SKM-1 treated with dmso at 0.1 percent for 144 hours (cell line): ENCODE measurements at regions not wholly inside any gene's neighbourhood (a gene's known extent, or its start where the extent isn't known, plus 50 kb on each side); places are given as distances from the start of the nearest gene placed in this dataset.

Experiments
- DNase-seq: peaks from one replicate; lab custom pipeline; 2025; ENCODE audit not compliant: unreplicated experiment; lab: John Stamatoyannopoulos, UW

GRCh38 chr13:63024458-63024857 is 1608.8 kb upstream of the PCDH20 start:
- DNase-seq, result no peak

GRCh38 chr13:63011996-63012395 is 1596.3 kb upstream of the PCDH20 start:
- no peak for DNase-seq

- no peak for DNase-seq
These were observed 1594.5 kb upstream of the PCDH20 start for GRCh38 chr13:63010072-63010658.

DNA sequence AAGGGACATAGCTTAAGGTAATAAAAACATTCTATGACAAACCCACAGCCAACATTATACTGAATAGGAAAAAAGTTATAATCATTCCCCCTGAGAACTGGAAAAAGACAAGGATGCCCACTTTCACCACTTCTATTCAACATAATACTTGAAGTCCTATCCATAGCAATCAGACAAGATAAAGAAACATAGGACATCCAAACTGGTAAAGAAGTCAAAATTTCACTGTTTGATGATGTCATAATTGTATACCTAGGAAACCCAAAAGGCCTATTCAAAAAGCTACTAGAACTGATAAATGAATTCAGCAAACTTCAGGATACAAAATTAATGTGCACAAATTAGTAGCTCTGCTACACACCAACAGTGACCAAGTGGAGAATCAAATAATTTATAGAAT is 1590.0 kb upstream of the PCDH20 start:
- no peak for DNase-seq

- no peak for DNase-seq
These were observed 1582.0 kb upstream of the PCDH20 start for GRCh38 chr13:62997696-62998095.

- no peak for DNase-seq
These were observed 1581.5 kb upstream of the PCDH20 start for GRCh38 chr13:62997038-62997599.

DNA sequence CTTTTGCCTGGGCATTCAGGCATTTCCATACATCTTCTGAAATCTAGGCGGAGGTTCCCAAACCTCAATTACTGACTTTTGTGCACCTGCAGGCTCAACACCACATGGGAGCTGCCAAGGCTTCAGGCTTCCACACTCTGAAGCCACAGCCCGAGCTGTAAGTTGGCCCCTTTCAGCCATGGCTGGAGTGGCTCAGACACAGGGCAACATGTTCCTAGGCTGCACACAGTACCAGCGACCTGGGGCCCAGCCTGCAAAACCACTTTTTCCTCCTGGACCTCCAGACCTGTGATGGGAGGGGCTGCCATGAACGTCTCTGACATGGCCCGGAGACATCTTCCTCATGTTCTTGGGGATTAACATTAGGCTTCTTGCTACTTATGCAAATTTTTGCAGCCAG is 1558.2 kb upstream of the PCDH20 start:
- DNase-seq, result no peak

GRCh38 chr13:62964522-62964921 is 1548.9 kb upstream of the PCDH20 start:
- DNase-seq, result no peak

DNA sequence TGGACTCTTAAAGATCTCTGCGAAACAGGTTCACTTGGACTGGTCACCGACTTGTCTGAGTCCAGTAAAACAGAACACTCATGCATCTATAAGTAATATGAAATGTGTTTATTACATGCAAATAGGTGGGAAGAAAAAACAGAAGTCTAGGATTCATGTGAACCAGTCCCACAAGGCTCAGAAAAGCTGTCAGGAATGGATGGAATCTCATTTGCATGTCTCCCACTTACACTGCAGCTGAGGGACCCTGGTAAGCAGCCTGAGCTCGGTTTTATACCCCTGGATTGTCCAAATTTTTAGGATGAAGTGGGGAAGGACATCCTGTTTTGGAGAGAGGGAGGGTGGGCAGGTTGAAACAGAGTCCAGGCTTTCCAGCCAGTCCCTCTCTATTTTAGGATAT is 1545.1 kb upstream of the PCDH20 start:
- no peak for DNase-seq

DNA sequence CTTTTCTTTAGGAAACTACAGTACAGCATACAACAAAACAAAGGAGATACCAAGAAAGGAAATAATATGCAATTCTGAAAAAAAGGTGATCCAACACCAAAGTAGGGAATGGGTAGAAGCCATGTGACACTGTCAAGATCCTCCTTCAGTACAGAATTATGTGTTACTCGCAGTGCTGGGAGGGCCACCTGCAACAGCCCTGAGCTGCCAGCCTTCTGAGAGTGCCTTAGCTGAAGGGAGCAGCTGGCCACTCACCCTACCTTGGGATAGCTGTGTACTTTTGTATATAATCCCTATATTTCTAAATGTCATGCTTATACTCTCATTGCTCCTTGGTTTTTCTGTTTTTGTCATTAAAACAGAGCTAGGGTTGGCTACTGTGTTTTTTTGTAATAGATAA is 1518.2 kb upstream of the PCDH20 start:
- DNase-seq, result no peak

- no peak for DNase-seq
These were observed 1516.7 kb upstream of the PCDH20 start for GRCh38 chr13:62932256-62932883.

GRCh38 chr13:62931853-62932252 is 1516.2 kb upstream of the PCDH20 start:
- no peak for DNase-seq

- no peak for DNase-seq
These were observed 1508.7 kb upstream of the PCDH20 start for GRCh38 chr13:62924395-62924794.

GRCh38 chr13:62920159-62920558 is 1504.5 kb upstream of the PCDH20 start:
- no peak for DNase-seq

- no peak for DNase-seq
These were observed 1503.8 kb upstream of the PCDH20 start for GRCh38 chr13:62919491-62919890.

DNA sequence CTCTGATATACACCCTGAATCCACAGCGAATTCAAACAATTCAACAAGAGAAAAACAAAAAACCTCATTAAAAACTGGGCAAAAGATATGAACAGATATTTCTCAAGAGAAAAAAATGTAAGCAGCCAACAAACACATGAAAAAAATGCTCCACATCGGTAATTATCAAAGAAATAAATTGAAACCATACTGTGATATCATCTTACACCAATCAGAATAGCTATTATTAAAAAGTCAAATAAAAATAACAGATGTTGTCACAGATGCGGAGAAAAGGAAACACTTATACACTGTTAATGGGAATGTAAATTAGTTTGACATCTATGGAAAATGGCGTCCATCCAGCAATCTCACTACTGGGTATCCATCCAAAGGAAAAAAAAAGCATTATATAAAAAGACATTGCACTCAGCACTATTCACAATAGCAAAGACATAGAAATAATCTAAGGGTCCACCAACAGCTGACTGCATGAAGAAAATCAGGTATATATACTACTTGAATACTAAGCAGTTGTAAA is 1495.0 kb upstream of the PCDH20 start:
- no peak for DNase-seq

DNA sequence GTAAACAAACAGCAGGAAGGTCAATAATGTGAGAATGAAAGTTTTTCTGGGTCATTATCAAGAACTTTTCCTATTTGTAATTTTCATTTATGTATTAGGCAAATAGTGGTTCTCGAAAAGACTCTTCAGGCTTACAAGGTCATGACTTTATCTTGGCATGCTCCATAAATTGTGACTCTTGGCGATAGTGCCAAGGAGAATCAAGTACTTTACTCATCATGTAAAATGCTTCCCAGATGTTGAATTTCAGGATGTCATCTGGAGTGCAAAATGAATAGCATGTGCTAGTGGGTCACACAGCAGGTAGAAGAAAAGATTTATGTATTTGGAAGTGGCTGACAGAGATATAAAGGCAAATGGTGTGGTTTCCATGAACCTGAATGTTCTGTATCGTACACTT is 1492.7 kb upstream of the PCDH20 start:
- no peak for DNase-seq

- DNase-seq, result no peak
These were observed 1491.2 kb upstream of the PCDH20 start for GRCh38 chr13:62906896-62907295.

DNA sequence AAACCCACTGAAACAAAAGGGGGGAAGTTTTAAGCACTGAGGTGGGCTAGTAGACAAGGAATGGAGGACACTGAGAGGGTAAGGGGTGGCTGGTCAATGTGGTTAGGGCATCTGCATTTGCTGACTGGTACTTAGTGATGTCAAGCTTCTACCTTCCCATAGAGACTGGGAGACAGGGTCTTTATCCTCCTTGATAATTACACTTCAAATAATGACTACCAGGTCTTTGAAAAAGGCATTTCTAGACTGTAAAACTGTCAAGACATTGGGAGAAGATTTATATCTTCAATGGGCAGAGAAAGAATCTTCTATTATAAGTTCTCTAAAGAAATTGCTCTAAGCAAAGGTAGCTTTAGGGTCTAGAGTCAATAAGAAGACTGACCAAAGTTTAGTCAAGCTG is 1490.8 kb upstream of the PCDH20 start:
- DNase-seq, result no peak

- no peak for DNase-seq
These were observed 1471.4 kb upstream of the PCDH20 start for GRCh38 chr13:62887046-62887445.

GRCh38 chr13:62879071-62879470 is 1463.4 kb upstream of the PCDH20 start:
- no peak for DNase-seq

DNA sequence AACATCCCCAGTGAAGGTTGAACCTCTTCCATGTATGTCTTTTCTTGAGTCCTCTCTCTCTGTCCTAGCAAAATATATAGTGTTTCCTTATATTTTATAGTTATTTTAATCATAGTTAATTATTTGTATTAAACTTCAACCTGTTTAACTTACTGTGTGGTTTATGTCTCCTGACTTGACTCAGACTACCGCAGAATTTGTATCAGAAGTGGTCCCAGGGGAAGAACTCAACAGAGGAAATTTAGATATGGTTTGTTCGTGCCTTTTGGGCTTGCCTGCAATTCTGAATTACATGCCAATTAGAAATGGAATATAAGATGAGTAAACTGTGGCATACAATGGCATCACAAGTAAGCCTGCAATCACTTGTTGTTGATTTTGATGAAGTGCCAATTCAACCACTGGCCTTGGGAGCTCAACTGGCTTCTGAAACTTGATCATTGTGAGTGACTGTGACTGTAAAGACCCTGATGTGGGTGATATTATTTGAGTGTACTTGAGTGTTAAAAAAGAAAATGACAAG is 1459.5 kb upstream of the PCDH20 start:
- no peak for DNase-seq
